DMS53 treated with DMSO at 0.1 percent for 48 hours (cell line): ENCODE measurements at regions not wholly inside any gene's neighbourhood (a gene's known extent, or its start where the extent isn't known, plus 50 kb on each side); places are given as distances from the start of the nearest gene placed in this dataset.
"Not testable (repeated sequence)": the region's sequence is repeated elsewhere in the genome, so short reads cannot be mapped to it uniquely, and the experiment has no call there.

Experiments used
- DNase-seq: peaks from one replicate; lab custom pipeline; 2025; ENCODE audit not compliant: unreplicated experiment; lab: John Stamatoyannopoulos, UW

GRCh38 chr3:72660270-72661114, 187.8 kb downstream of the SHQ1 start:
- DNase-seq = no peak

DNA sequence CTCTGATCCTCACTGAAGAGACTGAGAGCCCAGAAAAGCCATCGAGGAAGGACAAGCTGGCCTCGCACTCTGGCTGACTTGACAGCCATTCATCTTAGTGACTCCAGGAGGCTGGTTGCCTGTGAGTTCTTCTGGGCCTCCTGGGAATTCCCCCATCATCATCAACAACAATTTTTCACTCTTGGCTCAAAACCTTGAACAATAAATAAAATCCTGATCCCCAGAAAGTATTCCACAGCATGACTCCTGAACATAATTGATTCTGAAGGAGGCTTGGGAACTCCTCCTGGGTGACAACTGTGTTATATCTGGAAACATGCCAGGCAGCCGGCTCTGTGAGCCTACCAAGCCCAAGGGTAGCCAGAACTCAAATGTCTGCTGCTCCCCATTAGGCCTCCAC, 188.6 kb downstream of the SHQ1 start:
- no peak for DNase-seq

DNA sequence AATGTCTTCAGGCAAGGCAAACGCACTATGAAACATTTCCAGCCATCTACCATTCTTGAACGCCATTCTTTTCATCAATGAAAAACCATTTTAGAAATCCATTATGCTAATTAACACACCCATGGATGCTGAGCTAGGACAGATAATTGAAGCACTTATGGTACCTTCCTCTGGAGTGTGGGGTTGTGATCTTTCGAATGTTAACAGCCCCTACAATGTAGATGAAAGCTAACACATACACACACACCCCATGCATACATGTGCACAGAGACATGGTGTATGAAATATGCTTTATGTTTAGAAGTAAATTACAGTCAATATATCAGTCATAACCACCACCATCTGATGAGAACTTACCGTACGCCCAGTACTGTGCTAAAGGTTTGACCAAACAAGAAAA, 189.1 kb downstream of the SHQ1 start:
- no peak for DNase-seq

DNA sequence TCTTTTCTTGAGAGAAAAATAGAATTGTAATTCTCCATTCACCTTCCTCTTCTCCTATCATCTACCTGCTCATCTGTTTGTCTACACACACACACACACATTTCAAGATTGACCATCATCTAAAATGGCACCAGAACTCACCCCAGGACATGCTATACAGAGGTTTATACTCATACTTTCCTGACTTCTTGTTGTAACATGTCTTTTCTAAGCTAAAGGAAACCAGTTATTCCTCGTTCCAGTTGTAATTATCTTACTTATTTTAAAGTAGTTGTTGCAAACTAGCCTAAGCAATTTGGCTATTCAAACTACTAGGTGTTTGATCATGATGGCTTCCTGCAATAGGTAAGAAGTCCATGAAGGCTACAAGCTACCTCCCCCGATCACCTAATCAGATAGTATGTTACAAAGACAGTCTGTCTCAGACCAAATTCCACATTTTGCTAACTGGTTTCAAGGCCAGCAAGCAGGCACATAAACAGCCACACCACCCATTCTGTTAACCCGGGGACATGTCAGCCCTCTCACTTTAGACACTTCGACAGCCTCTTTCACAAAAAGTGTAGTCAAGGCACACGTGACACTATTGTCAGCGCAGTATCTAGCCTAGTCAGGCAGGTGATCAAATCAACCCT, 189.7 kb downstream of the SHQ1 start:
- DNase-seq = no peak

GRCh38 chr3:72657666-72658065, 190.6 kb downstream of the SHQ1 start:
- no peak for DNase-seq

- no peak for DNase-seq
Observed at GRCh38 chr3:72655723-72656122, 192.5 kb downstream of the SHQ1 start.

DNA sequence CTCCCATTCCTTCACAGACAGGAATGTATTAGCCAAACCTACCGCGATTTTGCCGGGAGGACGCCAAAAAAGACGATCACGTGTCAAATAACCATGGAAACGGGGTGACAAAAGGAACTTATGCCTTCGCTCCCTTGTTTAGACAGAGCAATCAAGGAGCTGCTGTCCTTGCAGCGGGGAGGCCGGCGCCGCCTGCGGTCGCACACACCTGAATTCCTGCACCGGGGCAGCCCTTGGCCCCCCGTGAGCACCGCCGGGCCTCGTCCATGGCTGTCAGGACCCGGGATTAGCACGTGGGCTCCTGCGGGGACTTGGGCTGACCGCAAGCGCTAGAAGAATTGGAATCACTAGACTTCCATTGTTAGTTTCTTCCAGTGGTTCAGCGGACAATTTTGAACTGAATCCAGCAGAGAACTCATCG, 193.1 kb downstream of the SHQ1 start:
- DNase-seq = no peak

- DNase-seq = no peak
Observed at GRCh38 chr3:72652395-72652794, 195.8 kb downstream of the SHQ1 start.

DNA sequence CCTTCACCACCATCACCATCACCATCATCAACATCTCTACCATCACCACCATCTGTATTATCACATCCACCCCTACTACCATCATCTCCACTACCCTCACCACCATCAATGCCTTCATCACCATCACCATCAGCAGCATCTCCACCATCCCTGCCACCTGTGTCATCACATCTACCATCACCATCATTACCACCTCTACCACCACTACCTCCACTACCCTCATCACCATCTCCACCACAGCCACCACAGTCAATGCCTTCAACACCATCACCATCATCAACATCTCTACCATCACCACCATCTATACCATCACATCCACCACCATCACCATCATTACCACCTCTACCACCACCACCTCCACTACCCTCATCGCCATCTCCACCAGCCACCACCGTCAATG, 196.7 kb downstream of the SHQ1 start:
- DNase-seq = no peak

DNA sequence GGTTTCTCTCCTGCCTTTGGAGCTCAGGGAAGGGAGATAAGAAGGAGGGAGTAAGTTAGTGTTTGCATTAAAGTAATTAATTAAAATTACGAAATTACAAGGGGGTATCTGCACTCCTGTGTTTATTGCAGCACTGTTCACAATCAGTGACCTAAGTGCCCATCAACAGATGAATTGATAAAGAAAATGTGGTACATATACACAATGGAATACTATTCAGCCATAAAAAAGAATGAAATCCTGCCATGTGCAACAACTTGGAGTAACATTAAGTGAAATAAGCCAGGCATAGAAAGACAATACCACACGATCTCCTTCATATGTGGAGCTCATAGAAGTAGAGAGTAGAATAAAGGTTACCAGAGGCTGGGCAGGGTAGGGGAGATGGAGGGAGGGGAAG, 202.0 kb downstream of the SHQ1 start:
- no peak for DNase-seq

DNA sequence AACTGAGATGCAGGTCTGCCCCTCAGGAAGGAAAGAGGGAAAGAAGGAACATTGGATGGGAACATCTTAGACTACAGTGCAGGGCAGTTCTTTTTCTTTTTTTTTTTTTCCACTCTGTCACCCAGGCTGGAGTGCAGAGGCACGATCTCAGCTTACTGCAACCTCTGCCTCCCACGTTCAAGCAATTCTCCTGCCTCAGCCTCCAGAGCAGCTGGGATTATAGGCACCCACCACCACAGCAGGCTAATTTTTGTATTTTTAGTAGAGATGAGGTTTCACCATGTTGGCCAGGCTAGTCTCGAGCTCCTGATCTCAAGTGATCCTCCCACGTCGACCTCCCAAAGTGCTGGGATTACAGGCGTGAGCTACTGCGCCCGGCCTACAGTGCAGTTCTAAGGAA, 204.6 kb downstream of the SHQ1 start:
- DNase-seq = not testable (repeated sequence)

- DNase-seq = no peak
Observed at GRCh38 chr3:72641684-72642083, 206.6 kb downstream of the SHQ1 start.

- DNase-seq = no peak
Observed at GRCh38 chr3:72641072-72641471, 207.2 kb downstream of the SHQ1 start.

DNA sequence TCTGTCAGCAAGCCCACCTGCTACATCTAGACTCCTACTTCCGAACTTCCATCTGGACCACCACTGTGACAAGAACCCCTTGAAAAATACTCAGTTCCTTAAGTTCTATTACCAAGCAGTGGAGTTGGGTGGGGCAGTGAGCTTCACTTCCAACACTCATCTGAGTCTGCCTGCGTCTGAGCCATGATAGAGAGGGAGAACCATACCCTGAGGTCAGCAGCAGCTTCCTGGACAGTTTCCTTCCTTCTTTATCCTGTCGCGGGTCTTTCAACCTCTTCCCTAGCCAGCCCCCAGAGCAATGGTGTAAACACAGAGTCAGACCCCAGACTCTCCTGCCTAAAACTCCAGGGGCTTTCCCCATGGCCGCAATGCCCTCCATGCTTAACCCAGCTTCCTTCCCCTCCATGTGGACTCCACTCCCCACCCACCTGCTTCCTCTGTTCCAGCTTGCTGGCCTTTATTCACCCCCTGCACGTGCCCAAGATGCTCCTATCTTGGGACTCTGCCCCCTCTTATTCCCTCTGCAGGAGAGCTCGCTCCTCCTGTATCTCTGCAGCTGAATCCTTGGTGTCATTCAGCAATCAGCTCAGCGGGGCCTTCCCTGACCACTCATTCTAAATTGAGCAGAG, 211.2 kb downstream of the SHQ1 start:
- DNase-seq = no peak

DNA sequence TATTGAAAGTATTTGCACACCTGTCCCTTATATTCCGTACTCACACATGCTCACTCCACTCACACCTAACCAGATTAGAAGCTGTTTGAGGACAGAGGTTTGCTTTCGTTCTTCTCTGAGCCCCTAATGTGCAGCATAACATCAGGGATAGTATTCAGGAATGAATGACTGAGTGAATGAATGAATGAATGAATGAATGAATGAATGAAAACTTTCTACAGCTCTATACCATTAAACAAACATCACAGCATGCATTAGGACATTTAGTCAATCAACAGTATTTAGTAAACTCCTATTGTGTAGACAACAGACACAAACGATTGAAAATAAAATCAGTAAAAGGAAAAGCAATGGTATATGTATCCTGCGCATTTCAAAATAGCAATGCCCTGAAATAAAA, 212.7 kb downstream of the SHQ1 start:
- no peak for DNase-seq

DNA sequence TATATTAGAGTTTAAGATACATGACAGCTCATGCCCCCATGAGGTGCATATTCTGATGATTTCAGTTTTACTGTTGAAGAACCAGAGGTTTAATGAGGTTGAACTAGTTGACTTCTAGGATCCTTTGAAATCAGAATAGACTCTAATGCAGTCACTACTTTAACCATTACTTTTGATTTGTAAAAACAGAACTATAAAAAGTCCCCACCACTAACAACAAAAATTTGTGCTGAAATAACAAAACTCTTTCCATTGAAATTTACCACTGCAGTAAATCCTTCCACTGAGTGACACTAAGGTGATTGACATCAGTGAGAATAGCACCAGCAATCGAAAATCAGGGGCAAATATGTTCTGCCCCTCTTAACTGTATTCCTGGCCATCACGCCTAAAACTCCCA, 214.1 kb downstream of the SHQ1 start:
- DNase-seq = no peak

DNA sequence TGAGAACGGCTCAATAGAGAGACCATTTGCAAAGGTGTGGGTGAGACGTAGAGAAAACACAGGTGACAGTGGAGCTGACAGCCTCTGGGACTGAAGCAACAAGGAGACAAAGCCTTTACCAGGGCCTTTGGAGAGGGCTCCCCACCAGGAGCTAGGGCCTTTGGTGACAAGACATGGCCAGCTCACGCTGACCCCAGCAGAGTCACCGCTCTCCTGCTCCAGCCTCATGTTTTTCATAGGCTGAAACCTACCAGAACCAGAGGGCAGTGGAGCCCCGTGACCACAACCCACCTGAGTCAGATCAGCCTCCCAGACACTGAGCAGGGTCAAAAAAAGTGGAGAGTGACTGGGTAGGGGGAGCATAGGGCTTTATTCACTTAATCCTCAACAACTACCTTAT, 214.7 kb downstream of the SHQ1 start:
- DNase-seq = no peak

GRCh38 chr3:72633121-72633520, 215.1 kb downstream of the SHQ1 start:
- no peak for DNase-seq

DNA sequence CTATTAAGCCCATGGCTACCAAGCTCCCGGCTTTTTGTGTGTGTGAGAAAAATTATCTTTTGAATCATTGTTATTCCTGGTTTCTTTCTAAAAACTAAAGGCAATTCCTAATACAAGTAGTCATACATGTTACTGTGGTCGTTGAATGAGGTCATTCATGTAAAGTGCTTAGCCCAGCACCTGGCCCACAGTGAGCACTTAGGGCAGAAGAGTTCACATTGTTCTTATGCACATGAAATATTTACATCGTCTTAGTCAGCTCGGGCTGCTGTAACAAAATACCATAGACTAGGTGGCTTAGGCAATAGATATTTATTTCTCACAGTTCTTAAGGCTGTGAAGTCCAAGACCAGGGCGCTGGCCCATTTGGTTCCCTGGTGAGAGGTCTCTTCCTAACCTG, 216.1 kb downstream of the SHQ1 start:
- no peak for DNase-seq

GRCh38 chr3:72630969-72631344, 217.3 kb downstream of the SHQ1 start:
- DNase-seq = no peak

- no peak for DNase-seq
Observed at GRCh38 chr3:72630327-72630968, 217.8 kb downstream of the SHQ1 start.

- DNase-seq = no peak
Observed at GRCh38 chr3:72629191-72629631, 219.0 kb downstream of the SHQ1 start.
